ENCODE measurements at regions not wholly inside any gene's neighbourhood (a gene's known extent, or its start where the extent isn't known, plus 50 kb on each side); places are given as distances from the start of the nearest gene placed in this dataset.

- DNase-seq, result no peak
- Histone ChIP-seq H3K9me3 (replicated peaks) (peaks cover 21% of the 10 kb centered on the region), H3K27ac (replicated peaks) (no peak overlapping the region), H3K4me1 (no peaks in the 10 kb centered on the region), H3K4me3 (no peak overlapping the region), H3K36me3 (no peaks in the 10 kb centered on the region), H3K27me3 (ENCODE audit: low read depth) (no peaks in the 10 kb centered on the region)
- intact Hi-C loops (cut with micrococcal nuclease), result no loop called here
- TF ChIP-seq CTCF (IDR thresholded peaks at IDR 0.05; ENCODE audit: borderline replicate concordance), result no peak
Measured at GRCh38 chr6:2517401-2517800, 233.3 kb downstream of the MYLK4 start.

GRCh38 chr6:2516059-2516458 lies 234.7 kb downstream of the MYLK4 start:
- H3K4me1 ChIP-seq, result no peaks in the 10 kb centered on the region
- no peak overlapping the region for H3K4me3 ChIP-seq
- TF ChIP-seq CTCF (IDR thresholded peaks at IDR 0.05; ENCODE audit: borderline replicate concordance), result no peak
- no peaks in the 10 kb centered on the region for H3K36me3 ChIP-seq
- H3K27me3 ChIP-seq (ENCODE audit: low read depth), result no peaks in the 10 kb centered on the region
- no peak overlapping the region for H3K27ac ChIP-seq (replicated peaks)
- peaks cover 21% of the 10 kb centered on the region for H3K9me3 ChIP-seq (replicated peaks)
- DNase-seq, result no peak
- intact Hi-C loops (cut with micrococcal nuclease), result no loop called here

- intact Hi-C loops (cut with micrococcal nuclease), result no loop called here
- peaks cover 15% of the 10 kb centered on the region for H3K9me3 ChIP-seq (replicated peaks)
- no peaks in the 10 kb centered on the region for H3K4me1 ChIP-seq
- H3K4me3 ChIP-seq, result no peak overlapping the region
- no peak overlapping the region for H3K27ac ChIP-seq (replicated peaks)
- no peaks in the 10 kb centered on the region for H3K27me3 ChIP-seq (ENCODE audit: low read depth)
- TF ChIP-seq CTCF (IDR thresholded peaks at IDR 0.05; ENCODE audit: borderline replicate concordance), result no peak
- H3K36me3 ChIP-seq, result no peaks in the 10 kb centered on the region
- DNase-seq, result no peak
Measured at GRCh38 chr6:2514965-2515543, 235.7 kb downstream of the MYLK4 start.

DNA sequence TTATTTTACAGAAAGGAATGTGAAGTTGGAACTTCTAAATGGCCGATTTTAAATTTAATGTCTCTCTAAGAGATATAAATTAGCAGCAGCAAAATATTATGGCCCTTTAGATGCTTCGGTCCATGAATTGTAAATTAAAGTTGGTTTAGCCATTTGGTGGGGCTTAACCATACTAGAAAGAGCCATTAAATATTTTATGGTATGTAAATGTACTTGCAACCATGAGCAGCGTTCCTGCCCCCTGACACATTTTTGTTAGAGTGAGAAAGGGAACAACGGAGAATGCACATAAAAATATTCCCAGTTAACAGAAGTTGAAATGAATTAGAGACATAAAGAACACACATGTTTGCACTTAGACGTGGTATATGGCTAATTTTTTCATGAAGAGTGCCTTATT lies 237.9 kb downstream of the MYLK4 start:
- Histone ChIP-seq H3K4me1 (peaks cover 3% of the 10 kb centered on the region), H3K4me3 (no peak overlapping the region), H3K36me3 (no peaks in the 10 kb centered on the region), H3K27me3 (ENCODE audit: low read depth) (peaks cover 10% of the 10 kb centered on the region), H3K27ac (replicated peaks) (no peak overlapping the region), H3K9me3 (replicated peaks) (no peaks in the 10 kb centered on the region)
- DNase-seq, result no peak
- intact Hi-C loops (cut with micrococcal nuclease), result no loop called here
- TF ChIP-seq CTCF (IDR thresholded peaks at IDR 0.05; ENCODE audit: borderline replicate concordance), result no peak

DNA sequence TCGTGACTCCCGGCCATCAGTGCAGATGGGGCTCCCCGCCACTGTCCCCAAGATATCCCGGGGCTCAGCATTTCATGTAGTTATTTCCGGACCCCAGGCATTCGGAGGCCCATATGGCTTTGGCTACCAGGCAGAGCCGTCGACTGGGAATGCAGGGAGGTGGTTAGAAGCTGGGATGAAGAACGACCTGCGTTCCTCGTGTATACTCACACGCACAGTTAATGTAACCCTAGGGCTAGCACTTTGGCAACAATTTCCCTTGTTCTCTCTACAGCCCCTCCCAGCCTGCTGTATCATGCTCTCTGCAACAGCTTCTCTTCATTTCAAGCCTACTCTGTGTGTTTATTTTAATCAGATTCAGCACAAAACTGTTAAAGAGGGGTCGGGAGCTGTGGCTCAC lies 240.4 kb downstream of the MYLK4 start:
- intact Hi-C loops (cut with micrococcal nuclease), result no loop called here
- Histone ChIP-seq H3K36me3 (no peaks in the 10 kb centered on the region), H3K27ac (replicated peaks) (no peak overlapping the region), H3K4me1 (peaks cover 10% of the 10 kb centered on the region), H3K9me3 (replicated peaks) (no peaks in the 10 kb centered on the region), H3K4me3 (no peak overlapping the region), H3K27me3 (ENCODE audit: low read depth) (peaks cover 31% of the 10 kb centered on the region)
- DNase-seq, result no peak
- no peak for TF ChIP-seq CTCF (IDR thresholded peaks at IDR 0.05; ENCODE audit: borderline replicate concordance)

Data from left ventricle myocardium inferior (tissue), 1 donor.